Activated T-cell treated with anti-CD3 and anti-CD28 coated beads, Interleukin-2, amount 50 U/mL, for 72 hours (primary cell): ENCODE measurements at regions not wholly inside any gene's neighbourhood (a gene's known extent, or its start where the extent isn't known, plus 50 kb on each side); places are given as distances from the start of the nearest gene placed in this dataset.
A peak's percentile ranks its signal among the peaks of the same experiment; 100 is the strongest.
"Not testable (repeated sequence)": the region's sequence is repeated elsewhere in the genome, so short reads cannot be mapped to it uniquely, and the experiment has no call there.

Experiments
- ATAC-seq, 2 donors: fragments of 150-1000 bp; cut with Tn5 transposase; replicated peaks in 1 of 2; 2 replicates each; pipeline ENCODE4 v1.10.0; 2021; ENCODE audit warnings: moderate library complexity in 2 of 2, mild to moderate bottlenecking in 1 of 2
- DNase-seq, 2 donors: peaks; one replicate each; pipeline ENCODE4 v3.0.0; 2021 to 2022; ENCODE audit warnings: mixed read lengths in 1 of 2
- H3K27ac Mint-ChIP-seq: one replicate; pipeline ENCODE4 v1.8.0; 2022; ENCODE audit warnings: mild to moderate bottlenecking, moderate library complexity, mixed read lengths
- H3K27me3 Mint-ChIP-seq: one replicate; pipeline ENCODE4 v1.8.0; 2022; ENCODE audit warnings: low read depth, mixed read lengths
- H3K36me3 Mint-ChIP-seq, 2 donors: one replicate each; pipeline ENCODE4 v1.8.0; 2022; ENCODE audit warnings: mixed read lengths in 2 of 2, mild to moderate bottlenecking in 1 of 2; ENCODE audit not compliant: insufficient read depth in 2 of 2
- H3K4me1 Mint-ChIP-seq: one replicate; pipeline ENCODE4 v1.8.0; 2022; ENCODE audit warnings: low read depth, mixed read lengths
- H3K4me3 Mint-ChIP-seq, 2 donors: one replicate each; pipeline ENCODE4 v1.8.0; 2022; ENCODE audit warnings: mild to moderate bottlenecking in 2 of 2, mixed read lengths in 2 of 2, moderate library complexity in 2 of 2
- H3K9me3 Mint-ChIP-seq, 2 donors: one replicate each; pipeline ENCODE4 v1.8.0; 2022; ENCODE audit warnings: mixed read lengths in 2 of 2

DNA sequence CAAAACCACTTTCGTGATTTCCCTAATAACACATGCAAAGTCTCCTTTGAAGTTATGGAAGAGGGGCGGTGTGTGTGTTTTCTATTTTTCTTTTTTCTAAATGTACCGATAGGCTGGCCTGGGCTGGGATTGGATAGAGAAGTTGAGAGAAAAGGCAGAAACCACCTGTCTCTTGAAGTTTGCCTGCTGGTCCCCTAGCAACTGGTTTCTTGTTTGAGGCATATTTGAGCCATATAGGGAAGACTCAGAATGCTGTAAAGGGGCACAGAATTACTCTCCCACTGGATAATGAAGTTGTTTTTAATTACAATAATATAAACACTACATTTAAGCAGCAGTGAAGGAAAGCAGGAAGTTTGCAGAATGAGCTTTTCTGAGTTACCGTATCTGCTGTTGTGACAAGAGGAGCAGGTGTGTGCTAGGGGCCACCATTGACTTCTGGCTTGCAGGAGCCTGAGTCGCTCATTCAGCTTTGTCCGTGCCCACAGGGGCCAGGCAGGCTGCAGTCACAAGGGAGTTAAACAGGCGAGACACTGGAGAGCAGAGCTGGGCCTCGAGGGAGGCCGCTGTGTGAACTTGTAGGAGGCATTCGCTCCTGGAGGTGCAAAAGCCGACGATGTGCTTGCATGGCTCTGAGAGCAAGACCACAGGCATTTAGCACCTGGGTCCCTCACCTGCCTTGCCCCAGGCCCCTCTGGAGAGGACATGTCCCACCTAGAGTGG is 173.8 kb upstream of the RGS6 start:
- ATAC-seq = no peak
- Mint-ChIP-seq H3K27me3 (peaks cover 9% of the 10 kb centered on the region), H3K4me1 (no peaks in the 10 kb centered on the region), H3K27ac (no peak overlapping the region), H3K9me3 (no peaks in the 10 kb centered on the region), H3K4me3 (no peak overlapping the region), H3K36me3 (no peaks in the 10 kb centered on the region)
- no peak for DNase-seq

DNA sequence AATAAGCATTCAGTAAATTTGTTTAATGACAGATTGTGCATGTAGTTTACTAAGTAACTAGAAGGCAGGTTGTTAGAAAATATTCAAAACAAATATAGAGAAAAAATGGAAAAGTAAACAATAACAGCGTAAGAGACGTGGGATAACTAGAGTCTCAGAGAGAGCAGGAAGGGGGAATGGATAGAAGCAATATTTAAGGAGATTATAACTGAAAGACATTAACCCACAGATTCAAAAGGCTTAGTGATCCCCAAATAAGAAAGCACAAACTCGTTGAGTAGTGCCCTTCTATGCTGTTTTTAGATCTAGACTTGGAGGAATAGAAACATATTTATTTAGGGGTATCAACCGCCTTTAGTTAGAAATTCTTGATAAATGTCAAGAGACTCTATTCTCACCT is 169.7 kb upstream of the RGS6 start:
- Mint-ChIP-seq H3K4me1 (no peaks in the 10 kb centered on the region), H3K27ac (no peak overlapping the region)
- ATAC-seq = no peak

DNA sequence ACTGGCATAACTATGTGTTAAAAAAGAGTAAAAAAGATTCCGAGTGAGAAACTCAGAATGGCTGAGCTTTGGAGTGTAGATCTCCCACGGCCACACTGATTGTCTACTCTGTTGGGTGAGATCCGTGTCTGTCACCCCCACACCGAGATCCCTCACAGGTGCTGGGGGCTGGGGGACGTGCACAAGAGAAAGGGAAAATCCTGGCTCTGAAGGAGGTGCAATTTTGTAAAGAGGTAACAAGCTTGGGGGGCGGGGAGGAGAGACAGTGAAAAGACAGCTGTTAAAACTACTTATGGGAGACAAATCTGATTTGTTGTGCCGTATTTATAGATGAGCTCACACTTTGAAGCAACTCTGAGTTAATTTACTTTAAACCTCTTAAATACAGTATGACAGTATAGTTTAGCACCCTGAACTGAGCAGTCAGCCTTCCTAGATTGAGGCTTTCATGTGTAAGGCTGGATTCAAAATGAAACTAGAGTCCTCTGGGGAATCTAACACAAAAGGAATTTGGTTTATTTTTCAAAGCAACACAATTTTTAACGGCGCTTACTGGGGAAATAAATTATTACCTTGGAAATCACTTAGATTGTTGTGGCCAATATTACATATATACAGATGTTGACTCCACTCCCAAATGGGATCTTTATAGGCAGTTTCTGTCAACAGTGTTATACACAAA is 167.4 kb upstream of the RGS6 start:
- H3K27ac Mint-ChIP-seq = no peak overlapping the region
- no peaks in the 10 kb centered on the region for H3K4me1 Mint-ChIP-seq
- ATAC-seq = no peak
- peaks cover 9% of the 10 kb centered on the region for H3K27me3 Mint-ChIP-seq
- DNase-seq = no peak
- H3K9me3 Mint-ChIP-seq = no peaks in the 10 kb centered on the region
- no peaks in the 10 kb centered on the region for H3K36me3 Mint-ChIP-seq
- no peak overlapping the region for H3K4me3 Mint-ChIP-seq

More for the DNA sequence above, 169.7 kb upstream of the RGS6 start:
- Mint-ChIP-seq H3K4me3 (no peak overlapping the region), H3K36me3 (no peaks in the 10 kb centered on the region), H3K27me3 (peaks cover 12% of the 10 kb centered on the region), H3K9me3 (no peaks in the 10 kb centered on the region)
- no peak for DNase-seq

DNA sequence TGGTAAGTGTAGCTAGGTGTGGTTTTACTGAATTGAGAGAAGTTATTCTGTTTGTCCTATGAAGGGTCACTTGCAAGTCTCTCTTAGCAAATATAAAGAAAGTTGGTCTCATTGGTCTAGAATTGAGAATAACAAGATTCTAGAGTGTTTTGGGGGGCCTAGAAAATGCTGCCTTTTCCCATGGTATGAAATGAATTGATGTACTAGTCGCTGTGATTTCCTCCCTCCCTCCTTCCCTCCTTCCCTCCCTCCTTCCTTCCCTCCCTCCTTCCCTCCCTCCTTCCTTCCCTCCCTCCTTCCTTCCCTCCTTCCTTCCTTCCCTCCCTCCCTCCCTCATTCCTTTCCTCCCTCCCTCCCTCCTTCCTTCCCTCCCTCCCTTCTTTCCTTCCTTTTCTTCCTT is 166.7 kb upstream of the RGS6 start:
- ATAC-seq (no peak), DNase-seq (no peak)
- Mint-ChIP-seq H3K4me3 (no peak overlapping the region), H3K9me3 (no peaks in the 10 kb centered on the region), H3K36me3 (no peaks in the 10 kb centered on the region), H3K27ac (no peak overlapping the region), H3K4me1 (no peaks in the 10 kb centered on the region), H3K27me3 (peaks cover 12% of the 10 kb centered on the region)

DNA sequence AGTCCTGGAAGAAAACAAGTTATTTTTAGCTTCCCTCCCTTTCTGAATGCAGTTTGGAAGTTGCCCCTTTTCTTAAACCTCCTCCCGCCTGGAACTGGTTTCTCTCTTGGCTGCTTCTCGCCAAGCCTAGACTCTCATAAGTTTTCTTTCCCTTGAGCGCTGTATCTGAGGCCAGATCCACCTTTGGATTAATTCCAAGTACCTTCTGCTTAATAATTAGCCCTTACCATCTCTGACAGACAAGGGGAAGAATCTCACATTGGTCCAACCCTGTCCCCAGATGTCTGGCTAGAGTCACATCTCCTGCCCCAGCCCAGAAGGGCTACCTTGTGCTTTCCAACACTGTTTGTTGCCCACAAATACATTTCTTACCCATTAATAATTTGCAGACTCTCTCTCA is 161.8 kb upstream of the RGS6 start:
- Mint-ChIP-seq H3K27me3 (peaks cover 29% of the 10 kb centered on the region), H3K36me3 (peaks cover 2 to 11% of the 10 kb centered on the region in 2 donors), H3K4me1 (no peaks in the 10 kb centered on the region), H3K9me3 (peaks cover 5 to 6% of the 10 kb centered on the region in 2 donors), H3K27ac (no peak overlapping the region), H3K4me3 (no peak overlapping the region)
- DNase-seq = no peak
- ATAC-seq = no peak

DNA sequence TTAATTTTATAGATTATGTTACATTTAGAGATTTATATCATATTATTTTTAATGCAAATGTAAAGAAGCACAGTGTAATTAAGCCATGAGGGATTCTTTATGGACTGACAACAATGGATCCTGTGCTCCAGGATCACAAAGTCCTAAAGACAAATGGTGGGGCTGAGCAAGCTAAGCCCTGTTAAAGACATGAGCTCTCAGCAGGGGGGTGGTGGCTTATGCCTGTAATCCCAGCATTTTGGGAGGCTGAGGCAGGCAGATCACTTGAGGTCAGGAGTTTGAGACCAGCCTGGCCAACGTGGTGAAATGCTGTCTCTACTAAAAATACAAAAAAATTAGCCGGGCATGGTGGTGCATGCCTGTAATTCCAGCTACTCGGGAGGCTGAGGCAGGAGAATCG is 160.8 kb upstream of the RGS6 start:
- Mint-ChIP-seq H3K27me3 (peaks cover 33% of the 10 kb centered on the region), H3K36me3 (peaks cover 2 to 11% of the 10 kb centered on the region in 2 donors)
- DNase-seq, H3K27ac Mint-ChIP-seq, H3K9me3 Mint-ChIP-seq, ATAC-seq, H3K4me1 Mint-ChIP-seq, H3K4me3 Mint-ChIP-seq: not testable (repeated sequence)

DNA sequence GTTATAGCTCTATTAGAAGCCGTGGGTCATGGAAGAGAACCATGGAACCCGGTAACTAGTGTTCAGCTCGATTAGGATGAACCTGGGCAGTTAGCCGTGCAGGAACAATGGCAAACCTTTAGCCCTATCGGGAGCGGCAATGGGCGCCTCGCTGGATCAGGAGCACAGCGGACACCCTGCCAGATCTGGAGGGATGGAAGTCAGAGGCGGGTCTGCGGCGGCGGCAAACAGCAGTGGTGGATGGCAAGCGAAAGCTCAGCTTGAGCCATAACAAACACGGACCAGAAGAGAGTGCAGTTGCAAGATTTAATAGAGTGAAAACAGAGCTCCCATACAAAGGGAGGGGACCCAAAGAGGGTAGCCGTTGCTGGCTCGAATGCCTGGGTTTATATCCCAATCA is 160.2 kb upstream of the RGS6 start:
- DNase-seq, ATAC-seq: not testable (repeated sequence)

DNA sequence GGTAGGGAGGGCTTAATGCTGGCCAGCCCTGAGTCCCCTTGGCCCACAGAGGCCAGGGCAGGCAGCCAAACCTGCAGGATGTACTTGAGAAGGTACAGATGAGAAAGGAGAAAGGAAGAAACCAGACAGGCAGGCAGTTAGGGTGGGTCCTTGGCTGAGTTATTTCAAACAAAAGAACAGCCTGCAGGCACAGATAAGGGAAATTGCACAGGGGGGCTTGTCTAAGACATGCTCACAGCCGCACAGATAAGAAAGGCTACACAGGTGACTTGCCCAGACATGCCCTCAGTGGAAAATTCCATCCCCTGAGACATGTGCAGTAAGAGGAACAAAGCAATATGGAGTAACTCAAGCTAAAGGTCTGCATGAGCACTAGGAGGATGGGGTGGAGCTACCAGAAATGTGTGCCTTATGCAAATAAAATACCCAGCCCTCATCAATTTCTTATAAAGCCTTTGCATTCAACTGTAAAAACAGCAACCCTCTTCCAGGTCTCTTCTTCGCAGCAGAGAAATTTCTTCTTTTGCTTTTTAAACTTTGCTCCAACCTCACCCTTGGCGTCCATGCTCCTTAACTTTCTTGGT is 158.2 kb upstream of the RGS6 start:
- Mint-ChIP-seq H3K27ac (no peak overlapping the region), H3K36me3 (peaks cover 2 to 11% of the 10 kb centered on the region in 2 donors), H3K9me3 (peaks cover 5 to 6% of the 10 kb centered on the region in 2 donors), H3K4me3 (no peak overlapping the region), H3K4me1 (peaks cover 23% of the 10 kb centered on the region), H3K27me3 (peaks cover 48% of the 10 kb centered on the region)
- ATAC-seq (no peak), DNase-seq (no peak)

More for the DNA sequence above, 160.2 kb upstream of the RGS6 start:
- not testable (repeated sequence) for H3K27ac Mint-ChIP-seq, H3K9me3 Mint-ChIP-seq, H3K4me1 Mint-ChIP-seq, H3K4me3 Mint-ChIP-seq
- Mint-ChIP-seq H3K27me3 (peaks cover 39% of the 10 kb centered on the region), H3K36me3 (peaks cover 2 to 11% of the 10 kb centered on the region in 2 donors)

DNA sequence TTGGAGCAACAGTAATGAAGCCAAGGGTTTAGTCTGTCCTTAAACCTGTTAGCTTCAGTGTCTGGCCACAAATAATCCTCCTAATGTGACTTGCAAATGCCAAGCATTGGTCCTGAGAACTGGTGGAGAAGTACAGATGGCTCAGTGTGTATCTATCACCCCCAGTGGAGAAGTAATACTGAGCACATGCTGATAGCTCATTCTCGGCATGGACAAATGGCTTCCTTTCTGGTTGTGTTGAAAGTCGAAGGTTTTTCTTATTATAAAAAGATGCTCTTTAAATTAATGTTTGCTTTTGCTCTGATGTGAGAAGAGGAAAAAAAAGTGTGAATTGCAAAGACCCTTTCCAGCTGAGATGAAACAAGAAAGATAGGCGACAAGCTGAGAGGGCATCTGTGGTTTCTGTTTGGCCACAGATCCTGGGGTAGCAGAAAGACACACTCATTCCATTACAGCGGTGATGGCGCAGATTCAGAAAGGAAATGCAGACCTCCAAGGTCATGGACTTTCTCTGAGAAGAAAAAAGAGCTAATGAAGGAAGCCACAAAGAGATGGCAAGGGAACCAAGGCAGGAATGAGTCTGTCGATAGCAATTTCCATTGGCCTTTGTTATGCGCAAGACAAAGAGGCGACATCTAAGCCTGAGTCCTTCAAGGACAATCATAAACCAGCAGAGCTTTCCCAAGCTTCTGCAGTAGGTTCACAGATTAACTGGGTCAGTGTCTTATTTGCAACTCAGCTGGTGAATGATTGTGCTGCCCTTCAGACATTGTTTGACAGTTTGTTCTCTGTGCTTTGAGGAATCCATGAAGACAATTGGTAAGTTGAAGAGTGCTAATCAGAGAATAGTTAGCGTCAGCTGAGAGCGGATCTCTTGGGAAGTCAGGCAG is 155.5 kb upstream of the RGS6 start:
- Mint-ChIP-seq H3K4me1 (peaks cover 23% of the 10 kb centered on the region), H3K27me3 (peaks cover 50% of the 10 kb centered on the region), H3K27ac (no peak overlapping the region), H3K9me3 (peaks cover 5 to 6% of the 10 kb centered on the region in 2 donors), H3K4me3 (peak overlapping the region in 1 of 2 donors; percentile 10), H3K36me3 (peaks cover 2 to 11% of the 10 kb centered on the region in 2 donors)
- ATAC-seq = peak; percentile 69 to 86
- DNase-seq = peak; percentile 26 to 38

DNA sequence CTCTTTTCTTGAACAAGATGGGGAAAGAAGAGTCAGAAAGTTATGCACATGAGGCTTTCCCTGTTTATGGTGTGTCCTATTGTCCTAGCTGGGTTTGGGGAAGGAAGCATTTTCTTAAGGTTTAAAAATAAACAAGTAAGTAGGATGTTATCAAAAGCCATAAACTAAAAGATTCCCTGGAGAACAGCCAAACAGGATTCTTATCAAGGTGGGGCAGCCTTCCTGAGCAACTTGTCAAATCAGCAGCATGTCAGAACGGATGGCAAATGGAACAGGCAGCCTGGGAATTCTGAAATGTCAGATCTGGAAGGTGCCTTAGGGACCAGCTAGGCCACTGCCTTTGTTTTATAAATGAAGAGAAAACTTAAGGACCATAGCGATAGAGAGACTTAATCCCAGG is 152.2 kb upstream of the RGS6 start:
- Mint-ChIP-seq H3K36me3 (peaks cover under 1% of the 10 kb centered on the region in 2 donors), H3K4me1 (peaks cover 23% of the 10 kb centered on the region), H3K4me3 (no peak overlapping the region), H3K27ac (no peak overlapping the region), H3K9me3 (peaks cover 0 to 4% of the 10 kb centered on the region in 2 donors), H3K27me3 (peaks cover 33% of the 10 kb centered on the region)
- DNase-seq (no peak), ATAC-seq (no peak)

DNA sequence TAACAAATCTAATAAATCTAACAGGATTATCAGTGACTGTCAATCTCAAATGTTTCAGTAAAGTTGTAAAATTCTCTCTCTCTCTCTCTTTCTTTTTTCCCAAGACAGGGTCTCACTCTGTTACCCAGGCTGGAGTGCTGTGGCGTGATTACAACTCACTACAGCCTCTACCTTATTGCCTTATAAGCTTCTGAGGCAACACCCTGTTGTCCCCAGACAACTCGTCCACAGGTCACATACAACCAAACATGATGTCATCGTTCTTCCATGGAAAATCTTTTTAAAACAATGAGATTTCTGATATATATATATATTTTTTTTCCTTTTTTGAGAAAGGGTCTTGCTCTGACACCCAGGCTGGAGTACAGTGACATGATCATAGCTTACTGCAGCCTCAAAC is 151.4 kb upstream of the RGS6 start:
- H3K27ac Mint-ChIP-seq = no peak overlapping the region
- no peaks in the 10 kb centered on the region for H3K36me3 Mint-ChIP-seq
- peaks cover 27% of the 10 kb centered on the region for H3K27me3 Mint-ChIP-seq
- ATAC-seq (no peak), DNase-seq (no peak)
- no peak overlapping the region for H3K4me3 Mint-ChIP-seq
- H3K9me3 Mint-ChIP-seq = peaks cover 0 to 4% of the 10 kb centered on the region in 2 donors
- H3K4me1 Mint-ChIP-seq = peaks cover 23% of the 10 kb centered on the region

DNA sequence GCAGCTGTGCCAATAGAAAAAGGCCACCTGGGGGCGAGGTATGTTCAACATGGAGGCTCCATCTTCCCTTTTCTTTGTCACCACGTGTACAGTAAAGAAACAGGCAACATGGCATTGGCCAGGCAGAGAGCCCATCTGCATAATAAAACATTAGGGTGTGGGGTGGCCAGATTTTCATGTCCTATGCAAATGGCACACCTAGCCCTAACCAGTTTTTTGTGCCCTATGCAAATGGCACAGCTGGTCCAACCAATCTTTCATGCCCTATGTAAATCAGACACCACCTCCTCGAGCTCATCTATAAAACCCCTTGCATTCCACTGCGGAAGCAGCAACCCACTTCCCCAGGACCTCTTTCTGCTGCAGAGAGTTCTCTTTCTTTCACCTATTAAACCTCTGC is 149.1 kb upstream of the RGS6 start:
- Mint-ChIP-seq H3K27ac (no peak overlapping the region), H3K36me3 (no peaks in the 10 kb centered on the region), H3K9me3 (peaks cover 0 to 4% of the 10 kb centered on the region in 2 donors), H3K4me3 (no peak overlapping the region), H3K27me3 (peaks cover 13% of the 10 kb centered on the region), H3K4me1 (peaks cover 3% of the 10 kb centered on the region)
- ATAC-seq (no peak), DNase-seq (no peak)

DNA sequence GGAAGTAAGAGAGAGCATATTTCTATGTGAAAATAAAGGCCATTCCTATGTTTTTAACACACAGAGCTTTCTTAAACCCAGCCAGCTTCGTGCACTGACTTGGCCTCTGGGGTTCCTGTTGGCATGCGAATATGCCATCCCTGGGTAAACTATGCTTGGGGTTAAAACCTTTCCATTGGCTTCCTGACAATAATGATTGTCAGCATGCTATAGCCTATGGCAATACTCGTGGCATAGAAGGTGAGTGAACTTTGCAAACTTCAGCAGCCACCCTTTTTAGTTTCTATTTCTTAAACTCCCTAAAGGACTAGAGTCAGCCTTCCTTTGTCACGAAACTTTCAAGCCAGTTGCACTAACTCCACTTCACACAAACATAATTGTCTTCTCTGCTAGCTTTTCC is 148.4 kb upstream of the RGS6 start:
- DNase-seq = no peak
- Mint-ChIP-seq H3K27ac (no peak overlapping the region), H3K4me1 (no peaks in the 10 kb centered on the region), H3K27me3 (peaks cover 13% of the 10 kb centered on the region), H3K9me3 (peaks cover 0 to 4% of the 10 kb centered on the region in 2 donors), H3K4me3 (no peak overlapping the region), H3K36me3 (no peaks in the 10 kb centered on the region)
- no peak for ATAC-seq
